ENCODE measurements at regions not wholly inside any gene's neighbourhood (a gene's known extent, or its start where the extent isn't known, plus 50 kb on each side); places are given as distances from the start of the nearest gene placed in this dataset.

GRCh38 chr14:42190744-42191143 lies 584.1 kb downstream of the LRFN5 start:
- Histone ChIP-seq H2BK5ac (ENCODE audit: low read length) (no peak overlapping the region), H3K27ac (ENCODE audit: low read depth, low read length) (no peak overlapping the region), H3K4me1 (ENCODE audit: control insufficient read depth, low read depth, low read length) (no peaks in the 10 kb centered on the region), H2BK15ac (replicated peaks; ENCODE audit: low read depth) (no peak overlapping the region), H3K18ac (ENCODE audit: low read length) (no peak overlapping the region), H3K9ac (ENCODE audit: low read length) (no peak overlapping the region), H3K56ac (ENCODE audit: low read length) (no peak overlapping the region), H3K4ac (ENCODE audit: low read depth, low read length) (no peak overlapping the region), H3K27me3 (ENCODE audit: insufficient read depth, low read length, poor library complexity) (no peaks in the 10 kb centered on the region), H2BK120ac (ENCODE audit: low read depth, low read length) (no peak overlapping the region), H3K23ac (ENCODE audit: low read length) (no peak overlapping the region), H3K4me3 (ENCODE audit: low read length) (no peak overlapping the region), H3K36me3 (ENCODE audit: control insufficient read depth, insufficient read depth, low read length) (no peaks in the 10 kb centered on the region), H4K5ac (ENCODE audit: low read length) (no peak overlapping the region), H4K8ac (ENCODE audit: low read depth, low read length) (no peak overlapping the region), H3K4me2 (ENCODE audit: low read length) (no peak overlapping the region), H3K79me2 (ENCODE audit: control insufficient read depth, insufficient read depth, low read length) (no peaks in the 10 kb centered on the region), H3K79me1 (ENCODE audit: low read length) (no peaks in the 10 kb centered on the region), H2AK5ac (ENCODE audit: low read length) (no peak overlapping the region)
- no peak for DNase-seq
- no CpG with 5 or more reads among the region's 1 CpG for WGBS (ENCODE audit: extremely low coverage, insufficient coverage, low lambda C conversion rate)

GRCh38 chr14:42187846-42188245 lies 581.2 kb downstream of the LRFN5 start:
- H3K79me1 ChIP-seq (ENCODE audit: low read length): no peaks in the 10 kb centered on the region
- H3K9ac ChIP-seq (ENCODE audit: low read length): no peak overlapping the region
- H3K79me2 ChIP-seq (ENCODE audit: control insufficient read depth, insufficient read depth, low read length): no peaks in the 10 kb centered on the region
- no peak overlapping the region for H2BK120ac ChIP-seq (ENCODE audit: low read depth, low read length)
- H3K36me3 ChIP-seq (ENCODE audit: control insufficient read depth, insufficient read depth, low read length): no peaks in the 10 kb centered on the region
- no peak for DNase-seq
- H3K56ac ChIP-seq (ENCODE audit: low read length): no peak overlapping the region
- no peak overlapping the region for H3K4me3 ChIP-seq (ENCODE audit: low read length)
- H3K18ac ChIP-seq (ENCODE audit: low read length): no peak overlapping the region
- no peak overlapping the region for H3K4ac ChIP-seq (ENCODE audit: low read depth, low read length)
- H2BK15ac ChIP-seq (replicated peaks; ENCODE audit: low read depth): no peak overlapping the region
- H4K5ac ChIP-seq (ENCODE audit: low read length): no peak overlapping the region
- no peaks in the 10 kb centered on the region for H3K4me1 ChIP-seq (ENCODE audit: control insufficient read depth, low read depth, low read length)
- H3K27ac ChIP-seq (ENCODE audit: low read depth, low read length): no peak overlapping the region
- H2AK5ac ChIP-seq (ENCODE audit: low read length): no peak overlapping the region
- H3K23ac ChIP-seq (ENCODE audit: low read length): no peak overlapping the region
- no peak overlapping the region for H3K4me2 ChIP-seq (ENCODE audit: low read length)
- no peak overlapping the region for H4K8ac ChIP-seq (ENCODE audit: low read depth, low read length)
- no peaks in the 10 kb centered on the region for H3K27me3 ChIP-seq (ENCODE audit: insufficient read depth, low read length, poor library complexity)
- no peak overlapping the region for H2BK5ac ChIP-seq (ENCODE audit: low read length)

- H2BK120ac ChIP-seq (ENCODE audit: low read depth, low read length): no peak overlapping the region
Observed at GRCh38 chr14:42185718-42186117, 579.0 kb downstream of the LRFN5 start.

GRCh38 chr14:42174357-42174756 lies 567.7 kb downstream of the LRFN5 start:
- Histone ChIP-seq H3K9ac (ENCODE audit: low read length) (no peak overlapping the region), H2BK120ac (ENCODE audit: low read depth, low read length) (no peak overlapping the region), H4K5ac (ENCODE audit: low read length) (no peak overlapping the region), H3K36me3 (ENCODE audit: control insufficient read depth, insufficient read depth, low read length) (no peaks in the 10 kb centered on the region), H3K79me1 (ENCODE audit: low read length) (no peaks in the 10 kb centered on the region), H3K27me3 (ENCODE audit: insufficient read depth, low read length, poor library complexity) (no peaks in the 10 kb centered on the region), H3K18ac (ENCODE audit: low read length) (no peak overlapping the region), H3K4me3 (ENCODE audit: low read length) (no peak overlapping the region), H3K4me1 (ENCODE audit: control insufficient read depth, low read depth, low read length) (no peaks in the 10 kb centered on the region), H2BK5ac (ENCODE audit: low read length) (no peak overlapping the region), H3K27ac (ENCODE audit: low read depth, low read length) (no peak overlapping the region), H3K4ac (ENCODE audit: low read depth, low read length) (no peak overlapping the region), H3K4me2 (ENCODE audit: low read length) (no peak overlapping the region), H2BK15ac (replicated peaks; ENCODE audit: low read depth) (no peak overlapping the region), H3K56ac (ENCODE audit: low read length) (no peak overlapping the region), H4K8ac (ENCODE audit: low read depth, low read length) (no peak overlapping the region), H3K79me2 (ENCODE audit: control insufficient read depth, insufficient read depth, low read length) (no peaks in the 10 kb centered on the region), H2AK5ac (ENCODE audit: low read length) (no peak overlapping the region), H3K23ac (ENCODE audit: low read length) (no peak overlapping the region)
- WGBS (ENCODE audit: extremely low coverage, insufficient coverage, low lambda C conversion rate): no CpG with 5 or more reads among the region's 3 CpGs
- DNase-seq: no peak

More at GRCh38 chr14:42185718-42186117, 579.0 kb downstream of the LRFN5 start:
- Histone ChIP-seq H3K9ac (ENCODE audit: low read length) (no peak overlapping the region), H3K79me1 (ENCODE audit: low read length) (no peaks in the 10 kb centered on the region), H3K27me3 (ENCODE audit: insufficient read depth, low read length, poor library complexity) (no peaks in the 10 kb centered on the region), H4K8ac (ENCODE audit: low read depth, low read length) (no peak overlapping the region), H3K36me3 (ENCODE audit: control insufficient read depth, insufficient read depth, low read length) (no peaks in the 10 kb centered on the region), H2BK5ac (ENCODE audit: low read length) (no peak overlapping the region), H4K5ac (ENCODE audit: low read length) (no peak overlapping the region), H3K4me3 (ENCODE audit: low read length) (no peak overlapping the region), H2AK5ac (ENCODE audit: low read length) (no peak overlapping the region), H3K56ac (ENCODE audit: low read length) (no peak overlapping the region), H2BK15ac (replicated peaks; ENCODE audit: low read depth) (no peak overlapping the region), H3K4me1 (ENCODE audit: control insufficient read depth, low read depth, low read length) (no peaks in the 10 kb centered on the region), H3K27ac (ENCODE audit: low read depth, low read length) (no peak overlapping the region), H3K23ac (ENCODE audit: low read length) (no peak overlapping the region), H3K18ac (ENCODE audit: low read length) (no peak overlapping the region), H3K4ac (ENCODE audit: low read depth, low read length) (no peak overlapping the region), H3K79me2 (ENCODE audit: control insufficient read depth, insufficient read depth, low read length) (no peaks in the 10 kb centered on the region), H3K4me2 (ENCODE audit: low read length) (no peak overlapping the region)
- WGBS (ENCODE audit: extremely low coverage, insufficient coverage, low lambda C conversion rate): no CpG with 5 or more reads among the region's 2 CpGs
- no peak for DNase-seq

- Histone ChIP-seq H3K4me3 (ENCODE audit: low read length) (no peak overlapping the region), H3K27ac (ENCODE audit: low read depth, low read length) (no peak overlapping the region), H2BK120ac (ENCODE audit: low read depth, low read length) (no peak overlapping the region), H3K4ac (ENCODE audit: low read depth, low read length) (no peak overlapping the region), H3K23ac (ENCODE audit: low read length) (no peak overlapping the region), H4K8ac (ENCODE audit: low read depth, low read length) (no peak overlapping the region), H3K27me3 (ENCODE audit: insufficient read depth, low read length, poor library complexity) (no peaks in the 10 kb centered on the region), H2BK5ac (ENCODE audit: low read length) (no peak overlapping the region), H3K9ac (ENCODE audit: low read length) (no peak overlapping the region), H4K5ac (ENCODE audit: low read length) (no peak overlapping the region), H3K4me1 (ENCODE audit: control insufficient read depth, low read depth, low read length) (no peaks in the 10 kb centered on the region), H3K36me3 (ENCODE audit: control insufficient read depth, insufficient read depth, low read length) (no peaks in the 10 kb centered on the region), H3K79me2 (ENCODE audit: control insufficient read depth, insufficient read depth, low read length) (no peaks in the 10 kb centered on the region), H3K56ac (ENCODE audit: low read length) (no peak overlapping the region), H3K18ac (ENCODE audit: low read length) (no peak overlapping the region), H2AK5ac (ENCODE audit: low read length) (no peak overlapping the region), H3K4me2 (ENCODE audit: low read length) (no peak overlapping the region), H2BK15ac (replicated peaks; ENCODE audit: low read depth) (no peak overlapping the region), H3K79me1 (ENCODE audit: low read length) (no peaks in the 10 kb centered on the region)
- no CpG with 5 or more reads among the region's 1 CpG for WGBS (ENCODE audit: extremely low coverage, insufficient coverage, low lambda C conversion rate)
- no peak for DNase-seq
Observed at GRCh38 chr14:42173206-42173605, 566.5 kb downstream of the LRFN5 start.

GRCh38 chr14:42172304-42172703 lies 565.6 kb downstream of the LRFN5 start:
- no CpG with 5 or more reads among the region's 1 CpG for WGBS (ENCODE audit: extremely low coverage, insufficient coverage, low lambda C conversion rate)
- no peak overlapping the region for H3K23ac ChIP-seq (ENCODE audit: low read length)
- no peaks in the 10 kb centered on the region for H3K27me3 ChIP-seq (ENCODE audit: insufficient read depth, low read length, poor library complexity)
- no peak overlapping the region for H3K9ac ChIP-seq (ENCODE audit: low read length)
- H3K36me3 ChIP-seq (ENCODE audit: control insufficient read depth, insufficient read depth, low read length): no peaks in the 10 kb centered on the region
- no peak overlapping the region for H2BK15ac ChIP-seq (replicated peaks; ENCODE audit: low read depth)
- no peaks in the 10 kb centered on the region for H3K4me1 ChIP-seq (ENCODE audit: control insufficient read depth, low read depth, low read length)
- no peak overlapping the region for H3K4me3 ChIP-seq (ENCODE audit: low read length)
- H4K5ac ChIP-seq (ENCODE audit: low read length): no peak overlapping the region
- no peaks in the 10 kb centered on the region for H3K79me2 ChIP-seq (ENCODE audit: control insufficient read depth, insufficient read depth, low read length)
- no peak overlapping the region for H3K4ac ChIP-seq (ENCODE audit: low read depth, low read length)
- H2BK5ac ChIP-seq (ENCODE audit: low read length): no peak overlapping the region
- H2AK5ac ChIP-seq (ENCODE audit: low read length): no peak overlapping the region
- no peak overlapping the region for H3K18ac ChIP-seq (ENCODE audit: low read length)
- H4K8ac ChIP-seq (ENCODE audit: low read depth, low read length): no peak overlapping the region
- no peak overlapping the region for H3K27ac ChIP-seq (ENCODE audit: low read depth, low read length)
- no peak overlapping the region for H3K56ac ChIP-seq (ENCODE audit: low read length)
- DNase-seq: no peak
- no peak overlapping the region for H3K4me2 ChIP-seq (ENCODE audit: low read length)
- H3K79me1 ChIP-seq (ENCODE audit: low read length): no peaks in the 10 kb centered on the region
- H2BK120ac ChIP-seq (ENCODE audit: low read depth, low read length): no peak overlapping the region
